A673 (cell line): ENCODE measurements at regions not wholly inside any gene's neighbourhood (a gene's known extent, or its start where the extent isn't known, plus 50 kb on each side); places are given as distances from the start of the nearest gene placed in this dataset.

Source experiments
- BruUV-seq: library from RNA; stranded (reverse); fragments of 400-500 nt; replicated peaks from 2 replicates; lab custom pipeline; 2021; lab: Mats Ljungman, UMichigan
- CTCF ChIA-PET: fragments of 300-600 bp; sonication (Branson Sonifier 250); formaldehyde crosslinking; loops from one replicate; lab custom pipeline; 2022; ENCODE audit warnings: antibody characterized with exemption; lab: Charles Lee
- POLR2A ChIA-PET: fragments of 300-600 bp; sonication (Branson Sonifier 250); formaldehyde crosslinking; loops from one replicate; lab custom pipeline; 2022; ENCODE audit warnings: antibody characterized with exemption; ENCODE audit not compliant: low non-redundant PET; lab: Charles Lee
- DNase-seq: peaks from one replicate; pipeline ENCODE4 v3.0.0-alpha.2; 2015; ENCODE audit warnings: low spot score
- H3K27ac ChIP-seq: fragments of 200-600 bp; sonication (generic); 2 replicates; pipeline ENCODE4 v1.5.1; 2016; ENCODE audit warnings: mixed run types, low read depth, mild to moderate bottlenecking, mixed read lengths, antibody characterized with exemption, low read length; ENCODE audit not compliant: poor library complexity, severe bottlenecking
- H3K27me3 ChIP-seq: fragments of 200-600 bp; sonication (generic); replicated peaks from 2 replicates; pipeline ENCODE4 v1.6.1; 2017; ENCODE audit warnings: mixed run types, low read depth, mild to moderate bottlenecking, mixed read lengths, antibody characterized with exemption, low read length; ENCODE audit not compliant: insufficient read depth, poor library complexity
- H3K36me3 ChIP-seq: fragments of 200-600 bp; sonication (generic); 2 replicates; pipeline ENCODE4 v1.6.1; 2016; ENCODE audit warnings: mixed run types, mild to moderate bottlenecking, mixed read lengths, antibody characterized with exemption, low read length; ENCODE audit not compliant: insufficient read depth, poor library complexity, severe bottlenecking
- H3K4me1 ChIP-seq: fragments of 200-600 bp; sonication (generic); 2 replicates; pipeline ENCODE4 v1.6.1; 2017; ENCODE audit warnings: mixed run types, mild to moderate bottlenecking, mixed read lengths, antibody characterized with exemption, low read length; ENCODE audit not compliant: insufficient read depth, poor library complexity, severe bottlenecking
- H3K4me3 ChIP-seq: fragments of 200-600 bp; sonication (generic); 2 replicates; pipeline ENCODE4 v1.5.1; 2016; ENCODE audit warnings: low read depth, mixed run types, mild to moderate bottlenecking, mixed read lengths, low read length; ENCODE audit not compliant: poor library complexity, severe bottlenecking
- H3K9me3 ChIP-seq: fragments of 200-600 bp; sonication (generic); 2 replicates; pipeline ENCODE4 v1.6.1; 2016; ENCODE audit warnings: mixed run types, low read depth, mild to moderate bottlenecking, mixed read lengths, antibody characterized with exemption, low read length; ENCODE audit not compliant: poor library complexity, severe bottlenecking
- CTCF ChIP-seq: fragments of 300-800, 200-600 bp; sonication (generic); conservative IDR thresholded peaks from 2 replicates; pipeline ENCODE4 v1.5.1; 2017; ENCODE audit warnings: low read depth, mild to moderate bottlenecking, antibody characterized with exemption, low read length, moderate library complexity, mixed read lengths
- EZH2 ChIP-seq: fragments of 200-600 bp; sonication (generic); IDR thresholded peaks from 2 replicates; pipeline ENCODE4 v1.6.1; 2017; ENCODE audit warnings: borderline replicate concordance, low read depth, mild to moderate bottlenecking, mixed read lengths, antibody characterized with exemption, low read length; ENCODE audit not compliant: poor library complexity, severe bottlenecking
- intact Hi-C: fragments of 100-400 bp; cut with micrococcal nuclease; formaldehyde crosslinking; loops from one replicate; pipeline ENCODE4 v1.10.0; 2022; ENCODE audit not compliant: unreplicated experiment

GRCh38 chr18:62634979-62635630 is 80.2 kb upstream of the PHLPP1 start:
- no peaks in the 10 kb centered on the region for H3K36me3 ChIP-seq
- TF ChIP-seq CTCF (no peak), EZH2 (no peak)
- H3K9me3 ChIP-seq = no peaks in the 10 kb centered on the region
- no TSS peak for BruUV-seq
- ChIA-PET POLR2A (no interaction called here), CTCF (no interaction called here)
- H3K4me3 ChIP-seq = no peak overlapping the region
- intact Hi-C loops = loop anchor here (5.0 kb wide), 1 partner anchor 322 kb away; no protein-coding TSS in a partner anchor
- no peak for DNase-seq
- no peak overlapping the region for H3K27ac ChIP-seq
- H3K27me3 ChIP-seq = no peaks in the 10 kb centered on the region
- H3K4me1 ChIP-seq = no peaks in the 10 kb centered on the region

GRCh38 chr18:62637403-62637802 is 77.9 kb upstream of the PHLPP1 start:
- ChIA-PET POLR2A (no interaction called here), CTCF (no interaction called here)
- Histone ChIP-seq H3K27me3 (no peaks in the 10 kb centered on the region), H3K27ac (no peak overlapping the region), H3K9me3 (no peaks in the 10 kb centered on the region), H3K4me1 (no peaks in the 10 kb centered on the region), H3K36me3 (no peaks in the 10 kb centered on the region), H3K4me3 (no peak overlapping the region)
- intact Hi-C loops = loop anchor here (5.0 kb wide), 1 partner anchor 320 kb away; no protein-coding TSS in a partner anchor
- no peak for DNase-seq
- BruUV-seq = no TSS peak
- TF ChIP-seq EZH2 (no peak), CTCF (no peak)

- ChIA-PET CTCF (no interaction called here), POLR2A (no interaction called here)
- no peak overlapping the region for H3K4me3 ChIP-seq
- no peaks in the 10 kb centered on the region for H3K4me1 ChIP-seq
- DNase-seq = peak; percentile 57
- no peaks in the 10 kb centered on the region for H3K9me3 ChIP-seq
- H3K36me3 ChIP-seq = no peaks in the 10 kb centered on the region
- intact Hi-C loops = loop anchor here (1.0 to 5.0 kb wide), 2 partner anchors 319 to 344 kb away; no protein-coding TSS in a partner anchor
- H3K27ac ChIP-seq = no peak overlapping the region
- no peaks in the 10 kb centered on the region for H3K27me3 ChIP-seq
- TF ChIP-seq EZH2 = no peak
- peak; percentile 77 for TF ChIP-seq CTCF
- BruUV-seq = no TSS peak
Observed at GRCh38 chr18:62637807-62638687, 77.3 kb upstream of the PHLPP1 start.
